Lung (tissue), 11 donors: ENCODE measurements at regions not wholly inside any gene's neighbourhood (a gene's known extent, or its start where the extent isn't known, plus 50 kb on each side); places are given as distances from the start of the nearest gene placed in this dataset.
"Not testable (repeated sequence)": the region's sequence is repeated elsewhere in the genome, so short reads cannot be mapped to it uniquely, and the experiment has no call there.

Experiments
- ATAC-seq: fragments of 200-7000 bp; cut with Tn5 transposase; one replicate; pipeline ENCODE4 v1.9.1; 2020; ENCODE audit warnings: moderate number of reproducible peaks; ENCODE audit not compliant: insufficient read depth, low FRiP score
- DNase-seq, 3 donors: peaks; one replicate each; pipeline ENCODE4 v3.0.0-alpha.2; 2013 to 2017
- H3K27ac ChIP-seq, 2 donors: one replicate each; pipeline ENCODE4 v1.5.1; 2013; ENCODE audit warnings: mild to moderate bottlenecking in 2 of 2, moderate library complexity in 2 of 2, control low read depth in 1 of 2, inconsistent platforms in 1 of 2, low read depth in 1 of 2, low read length in 1 of 2
- H3K27me3 ChIP-seq, 3 donors: one replicate each; pipeline ENCODE4 v1.5.1; 2013; ENCODE audit warnings: low read length in 2 of 3; ENCODE audit not compliant: control insufficient read depth in 3 of 3, insufficient read depth in 3 of 3
- H3K36me3 ChIP-seq, 4 donors: one replicate each; pipeline ENCODE4 v1.5.1; 2013; ENCODE audit warnings: low read length in 4 of 4, mild to moderate bottlenecking in 1 of 4, moderate library complexity in 1 of 4; ENCODE audit not compliant: control insufficient read depth in 4 of 4, insufficient read depth in 4 of 4
- H3K4me1 ChIP-seq, 5 donors: one replicate each; pipeline ENCODE4 v1.5.1; 2013; ENCODE audit warnings: low read length in 5 of 5, mild to moderate bottlenecking in 2 of 5, moderate library complexity in 1 of 5; ENCODE audit not compliant: control insufficient read depth in 5 of 5, insufficient read depth in 5 of 5
- H3K4me3 ChIP-seq: one replicate; pipeline ENCODE4 v1.5.1; 2013; ENCODE audit warnings: mild to moderate bottlenecking, control low read depth, moderate library complexity
- H3K9ac ChIP-seq, 2 donors: one replicate each; pipeline ENCODE4 v1.5.1; 2013; ENCODE audit warnings: low read length in 2 of 2, control low read depth in 1 of 2; ENCODE audit not compliant: insufficient read depth in 1 of 2
- H3K9me3 ChIP-seq, 4 donors: one replicate each; pipeline ENCODE4 v1.5.1; 2013; ENCODE audit warnings: low read length in 3 of 4, mild to moderate bottlenecking in 1 of 4, moderate library complexity in 1 of 4; ENCODE audit not compliant: control insufficient read depth in 4 of 4, insufficient read depth in 3 of 4
- whole genome bisulfite sequencing, 2 donors: extraction: QIAGEN DNeasy Blood & Tissue Kit; methylation state at CpG; one replicate each; pipeline ENCODE4 v1.1.7; 2013; 5-methylcytosine and 5-hydroxymethylcytosine counted together
- TF ChIP-seq, protein P1 (sequence below): IDR thresholded peaks from 2 replicates; pipeline ENCODE4 v1.5.1; 2012; ENCODE audit warnings: mild to moderate bottlenecking; ENCODE audit errors: control extremely low read depth, extremely low read depth
- donor health status: control.
- donor health status: control.
- donor health status: Bipolar disorder and iron deficiency.
- donor health status: healthy.
- donor health status: DM: yes; HTN: yes; CAD: no.

GRCh38 chr4:29372971-29373370 is 1347.2 kb upstream of the PCDH7 start:
- H3K4me1 ChIP-seq = no peaks in the 10 kb centered on the region
- H3K9ac ChIP-seq = no peak overlapping the region
- ATAC-seq = no peak
- no peak overlapping the region for H3K27ac ChIP-seq
- no peak overlapping the region for H3K4me3 ChIP-seq
- H3K27me3 ChIP-seq = no peaks in the 10 kb centered on the region
- WGBS, 2 donors = 95 to 100% methylated on average over 2 of the region's 2 CpGs
- TF ChIP-seq, protein P1, sequence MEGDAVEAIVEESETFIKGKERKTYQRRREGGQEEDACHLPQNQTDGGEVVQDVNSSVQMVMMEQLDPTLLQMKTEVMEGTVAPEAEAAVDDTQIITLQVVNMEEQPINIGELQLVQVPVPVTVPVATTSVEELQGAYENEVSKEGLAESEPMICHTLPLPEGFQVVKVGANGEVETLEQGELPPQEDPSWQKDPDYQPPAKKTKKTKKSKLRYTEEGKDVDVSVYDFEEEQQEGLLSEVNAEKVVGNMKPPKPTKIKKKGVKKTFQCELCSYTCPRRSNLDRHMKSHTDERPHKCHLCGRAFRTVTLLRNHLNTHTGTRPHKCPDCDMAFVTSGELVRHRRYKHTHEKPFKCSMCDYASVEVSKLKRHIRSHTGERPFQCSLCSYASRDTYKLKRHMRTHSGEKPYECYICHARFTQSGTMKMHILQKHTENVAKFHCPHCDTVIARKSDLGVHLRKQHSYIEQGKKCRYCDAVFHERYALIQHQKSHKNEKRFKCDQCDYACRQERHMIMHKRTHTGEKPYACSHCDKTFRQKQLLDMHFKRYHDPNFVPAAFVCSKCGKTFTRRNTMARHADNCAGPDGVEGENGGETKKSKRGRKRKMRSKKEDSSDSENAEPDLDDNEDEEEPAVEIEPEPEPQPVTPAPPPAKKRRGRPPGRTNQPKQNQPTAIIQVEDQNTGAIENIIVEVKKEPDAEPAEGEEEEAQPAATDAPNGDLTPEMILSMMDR = no peak
- DNase-seq = no peak
- H3K9me3 ChIP-seq = no peaks in the 10 kb centered on the region
- H3K36me3 ChIP-seq = no peaks in the 10 kb centered on the region

DNA sequence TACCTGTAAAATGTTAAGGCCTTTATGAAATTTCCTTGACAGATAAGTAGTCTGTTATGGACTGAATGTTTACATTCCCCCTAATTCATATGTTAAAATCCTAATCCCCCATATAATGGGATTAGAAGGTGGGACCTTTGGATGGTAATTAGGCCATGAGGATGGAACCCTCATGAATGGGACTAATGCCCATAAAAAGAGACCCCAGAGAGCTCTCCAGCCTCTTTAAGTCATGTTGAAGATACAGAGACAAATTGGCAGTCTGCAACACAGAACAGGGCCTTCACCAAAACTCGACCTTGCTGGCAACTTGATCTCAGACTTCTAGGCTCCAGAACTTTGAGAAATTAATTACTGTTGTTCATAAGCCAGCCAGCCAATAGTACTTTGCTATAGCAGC is 1344.5 kb upstream of the PCDH7 start:
- Histone ChIP-seq H3K9ac (no peak overlapping the region), H3K4me3 (no peak overlapping the region), H3K27me3 (no peaks in the 10 kb centered on the region), H3K27ac (no peak overlapping the region), H3K9me3 (no peaks in the 10 kb centered on the region), H3K36me3 (no peaks in the 10 kb centered on the region), H3K4me1 (no peaks in the 10 kb centered on the region)
- ATAC-seq (no peak), DNase-seq (no peak)
- WGBS, 2 donors = 31 to 42% methylated on average over 1 of the region's 1 CpG
- TF ChIP-seq, protein P1 = no peak

GRCh38 chr4:29378237-29378636 is 1341.9 kb upstream of the PCDH7 start:
- not testable (repeated sequence) for H3K27me3 ChIP-seq, H3K36me3 ChIP-seq, ATAC-seq, DNase-seq, H3K4me3 ChIP-seq, H3K27ac ChIP-seq, H3K9me3 ChIP-seq, H3K9ac ChIP-seq, H3K4me1 ChIP-seq

GRCh38 chr4:29390921-29391320 is 1329.2 kb upstream of the PCDH7 start:
- Histone ChIP-seq H3K4me1 (no peaks in the 10 kb centered on the region), H3K9me3 (peaks cover 0 to 4% (median 0%) of the 10 kb centered on the region in 4 donors), H3K27ac (no peak overlapping the region), H3K36me3 (no peaks in the 10 kb centered on the region), H3K27me3 (no peaks in the 10 kb centered on the region), H3K9ac (no peak overlapping the region), H3K4me3 (no peak overlapping the region)
- ATAC-seq = no peak
- 93 to 97% methylated on average over 1 of the region's 1 CpG for WGBS, 2 donors
- no peak for DNase-seq
- TF ChIP-seq, protein P1 = no peak
